OCI-LY1 (cell line): ENCODE measurements at regions not wholly inside any gene's neighbourhood (a gene's known extent, or its start where the extent isn't known, plus 50 kb on each side); places are given as distances from the start of the nearest gene placed in this dataset.

Experiments
- EZH2 ChIP-seq: fragments of 200-600 bp; sonication (generic), shearing (Covaris generic); IDR thresholded peaks from 2 replicates; pipeline ENCODE4 v1.8.0; 2017; ENCODE audit warnings: borderline replicate concordance, mixed run types, mild to moderate bottlenecking, antibody characterized with exemption, low read length, moderate library complexity, mixed read lengths
- TF ChIP-seq, protein P1 (sequence below): fragments of 200-600 bp; sonication (generic), shearing (Covaris generic); IDR thresholded peaks from 2 replicates; pipeline ENCODE4 v1.5.1; 2017; ENCODE audit warnings: mild to moderate bottlenecking, antibody characterized with exemption, low read length, moderate library complexity, mixed read lengths

DNA sequence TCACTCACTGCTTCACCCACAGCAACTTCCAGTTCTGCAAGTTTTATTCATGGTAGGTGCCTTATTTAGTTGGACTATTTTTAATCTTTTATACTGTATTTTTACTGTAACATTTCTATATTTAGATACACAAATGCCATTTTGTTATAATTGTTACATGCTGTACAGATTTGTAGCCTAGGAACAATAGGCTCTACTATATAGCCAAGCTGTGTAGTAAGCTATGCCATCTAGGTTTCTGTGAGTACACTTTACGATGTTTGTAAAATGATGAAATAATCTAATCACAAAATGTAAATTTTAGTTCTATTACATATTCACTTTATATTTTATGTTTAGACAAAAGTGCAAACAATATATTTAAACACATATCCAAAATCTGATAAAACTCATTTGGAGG is 1187.8 kb downstream of the TECRL start:
- TF ChIP-seq, protein P1, sequence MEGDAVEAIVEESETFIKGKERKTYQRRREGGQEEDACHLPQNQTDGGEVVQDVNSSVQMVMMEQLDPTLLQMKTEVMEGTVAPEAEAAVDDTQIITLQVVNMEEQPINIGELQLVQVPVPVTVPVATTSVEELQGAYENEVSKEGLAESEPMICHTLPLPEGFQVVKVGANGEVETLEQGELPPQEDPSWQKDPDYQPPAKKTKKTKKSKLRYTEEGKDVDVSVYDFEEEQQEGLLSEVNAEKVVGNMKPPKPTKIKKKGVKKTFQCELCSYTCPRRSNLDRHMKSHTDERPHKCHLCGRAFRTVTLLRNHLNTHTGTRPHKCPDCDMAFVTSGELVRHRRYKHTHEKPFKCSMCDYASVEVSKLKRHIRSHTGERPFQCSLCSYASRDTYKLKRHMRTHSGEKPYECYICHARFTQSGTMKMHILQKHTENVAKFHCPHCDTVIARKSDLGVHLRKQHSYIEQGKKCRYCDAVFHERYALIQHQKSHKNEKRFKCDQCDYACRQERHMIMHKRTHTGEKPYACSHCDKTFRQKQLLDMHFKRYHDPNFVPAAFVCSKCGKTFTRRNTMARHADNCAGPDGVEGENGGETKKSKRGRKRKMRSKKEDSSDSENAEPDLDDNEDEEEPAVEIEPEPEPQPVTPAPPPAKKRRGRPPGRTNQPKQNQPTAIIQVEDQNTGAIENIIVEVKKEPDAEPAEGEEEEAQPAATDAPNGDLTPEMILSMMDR, result no peak
- TF ChIP-seq EZH2, result no peak
